ENCODE measurements at regions not wholly inside any gene's neighbourhood (a gene's known extent, or its start where the extent isn't known, plus 50 kb on each side); places are given as distances from the start of the nearest gene placed in this dataset.
A peak's percentile ranks its signal among the peaks of the same experiment; 100 is the strongest.

DNA sequence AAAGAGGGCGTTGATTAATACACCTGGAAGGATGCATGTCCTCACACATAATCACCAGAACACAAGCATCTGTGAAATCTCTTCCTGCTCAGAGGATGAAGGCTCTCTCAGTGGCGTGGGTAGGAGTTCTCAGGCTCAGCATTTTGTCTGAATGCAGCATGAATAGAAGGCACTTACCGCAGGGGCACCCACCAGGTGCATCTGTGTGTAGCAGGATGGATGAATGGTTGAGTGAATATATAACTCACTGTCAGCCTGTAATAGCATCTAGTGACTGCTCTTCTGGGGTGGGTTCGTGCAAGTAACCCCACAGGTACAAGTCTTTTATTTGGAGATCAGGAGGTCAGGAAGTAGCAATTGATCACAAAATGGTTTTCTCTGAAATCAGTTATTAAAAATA is 143.0 kb downstream of the SQOR start:
- no peak for TF ChIP-seq TAF1 (IDR thresholded peaks at IDR 0.05; ENCODE audit: low read depth, low read length)
- no peak for TF ChIP-seq POLR2A (IDR thresholded peaks at IDR 0.05; ENCODE audit: low read depth, low read length)
- no peak for TF ChIP-seq POLR2AphosphoS5 (IDR thresholded peaks at IDR 0.05; ENCODE audit: low read depth, low read length)
- TF ChIP-seq SPI1 (IDR thresholded peaks at IDR 0.05; ENCODE audit: low read depth, low read length) = no peak
- DNase-seq (ENCODE audit: insufficient read length, low spot score) (no peak), FAIRE-seq (no peak)

DNA sequence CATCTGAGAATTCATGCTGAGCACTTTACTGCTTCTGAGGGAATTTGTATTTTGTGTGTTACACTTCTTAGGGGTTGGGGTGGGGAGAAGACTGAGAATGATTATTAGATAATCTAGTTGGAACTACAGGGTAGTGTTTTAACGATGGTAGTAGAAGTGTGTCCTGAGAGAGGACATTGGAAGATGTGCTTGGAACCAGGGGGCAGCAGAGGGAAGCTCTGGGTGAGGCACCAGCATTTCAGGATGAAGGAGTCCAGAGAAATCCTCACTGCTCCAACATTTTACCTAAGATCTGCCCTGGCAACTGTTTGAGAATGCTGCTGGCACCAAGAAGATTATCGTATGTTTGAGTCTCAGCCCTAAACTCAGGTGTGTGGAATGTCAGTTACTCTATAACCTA is 145.5 kb downstream of the SQOR start:
- no peak for DNase-seq (ENCODE audit: insufficient read length, low spot score)
- TF ChIP-seq TAF1 (IDR thresholded peaks at IDR 0.05; ENCODE audit: low read depth, low read length) (no peak), POU2F2 (IDR thresholded peaks at IDR 0.05; ENCODE audit: low read depth, low read length) (no peak), PAX5 (IDR thresholded peaks at IDR 0.05; ENCODE audit: insufficient read depth, low read length, severe bottlenecking) (no peak), SPI1 (IDR thresholded peaks at IDR 0.05; ENCODE audit: low read depth, low read length) (no peak)
- no peak for FAIRE-seq

DNA sequence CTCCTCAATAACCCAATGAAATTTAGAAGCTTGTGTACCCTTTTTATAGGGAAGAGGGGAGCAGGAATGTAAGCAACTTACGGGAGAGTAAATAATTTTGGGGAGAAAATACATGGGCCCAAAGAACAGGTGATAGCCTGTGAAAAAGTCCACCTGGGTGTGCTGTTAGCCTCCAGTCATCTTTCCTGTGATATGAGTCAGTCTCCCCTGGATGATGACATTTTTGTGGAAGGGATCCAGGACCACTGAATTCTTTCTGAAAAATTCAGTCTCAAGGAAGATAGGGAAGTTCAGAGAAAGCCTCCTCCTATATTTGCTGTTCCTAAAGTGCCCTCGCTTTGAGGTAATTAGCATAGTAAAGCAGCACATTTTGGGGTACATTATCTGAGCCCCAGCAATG is 149.8 kb downstream of the SQOR start:
- no peak for TF ChIP-seq POLR2AphosphoS5 (IDR thresholded peaks at IDR 0.05; ENCODE audit: low read depth, low read length)
- no peak for TF ChIP-seq SPI1 (IDR thresholded peaks at IDR 0.05; ENCODE audit: low read depth, low read length)
- TF ChIP-seq PAX5 (IDR thresholded peaks at IDR 0.05; ENCODE audit: insufficient read depth, low read length, severe bottlenecking) = no peak
- no peak for TF ChIP-seq TAF1 (IDR thresholded peaks at IDR 0.05; ENCODE audit: low read depth, low read length)
- TF ChIP-seq POLR2A (IDR thresholded peaks at IDR 0.05; ENCODE audit: low read depth, low read length) = no peak
- TF ChIP-seq POU2F2 (IDR thresholded peaks at IDR 0.05; ENCODE audit: low read depth, low read length) = no peak
- DNase-seq (ENCODE audit: insufficient read length, low spot score) (no peak), FAIRE-seq (no peak)

DNA sequence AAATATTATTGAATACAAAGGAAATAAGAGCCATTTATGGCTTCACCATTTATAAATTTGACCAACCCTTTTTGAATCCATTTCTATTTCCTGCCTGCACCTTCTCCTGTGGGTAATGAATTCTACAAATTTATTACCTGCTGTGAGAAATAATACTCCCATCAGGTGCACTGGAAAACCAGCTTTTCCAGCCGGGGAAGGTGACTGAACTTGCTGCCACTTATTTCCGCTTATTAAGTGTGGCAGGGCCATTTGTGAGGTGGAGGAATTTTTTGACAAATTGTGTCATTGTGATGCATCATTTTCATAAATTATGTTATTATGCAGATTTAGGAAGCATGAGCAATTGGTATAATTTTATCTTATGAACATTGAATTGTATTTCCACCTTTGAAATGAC is 151.1 kb downstream of the SQOR start:
- no peak for TF ChIP-seq POLR2A (IDR thresholded peaks at IDR 0.05; ENCODE audit: low read depth, low read length)
- TF ChIP-seq SPI1 (IDR thresholded peaks at IDR 0.05; ENCODE audit: low read depth, low read length) = no peak
- no peak for TF ChIP-seq PAX5 (IDR thresholded peaks at IDR 0.05; ENCODE audit: insufficient read depth, low read length, severe bottlenecking)
- no peak for TF ChIP-seq TAF1 (IDR thresholded peaks at IDR 0.05; ENCODE audit: low read depth, low read length)
- no peak for TF ChIP-seq POLR2AphosphoS5 (IDR thresholded peaks at IDR 0.05; ENCODE audit: low read depth, low read length)
- TF ChIP-seq POU2F2 (IDR thresholded peaks at IDR 0.05; ENCODE audit: low read depth, low read length) = no peak
- no peak for DNase-seq (ENCODE audit: insufficient read length, low spot score)
- no peak for FAIRE-seq

DNA sequence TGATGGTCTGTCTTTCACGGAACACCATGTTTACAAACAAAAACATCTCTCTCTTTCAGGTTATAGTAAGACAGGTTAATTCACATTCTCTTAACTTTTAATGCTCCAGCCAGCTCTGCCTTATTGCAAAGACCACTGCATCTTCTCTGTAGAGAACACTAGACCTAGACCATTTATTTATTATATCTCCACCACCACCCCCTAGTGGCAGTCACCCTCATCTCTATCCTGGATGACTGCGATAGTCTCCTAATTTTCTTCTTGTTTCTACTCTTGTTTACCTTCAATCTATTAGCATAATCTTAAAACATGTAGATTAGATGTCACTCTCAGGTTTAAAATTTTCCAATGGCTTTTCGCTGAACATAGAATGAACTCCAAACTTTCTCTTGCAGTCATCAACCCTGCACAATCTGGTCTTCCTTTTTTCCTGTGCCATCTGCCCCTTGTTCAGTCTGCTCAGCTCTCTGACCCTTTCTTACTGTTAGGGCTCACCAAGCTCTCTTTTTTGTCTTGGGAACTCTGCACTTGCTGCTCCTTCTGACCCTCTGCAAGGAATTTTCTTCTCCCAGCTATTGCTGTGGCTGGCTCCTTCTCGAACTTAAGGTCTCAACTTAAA is 155.6 kb downstream of the SQOR start:
- FAIRE-seq (no peak), DNase-seq (ENCODE audit: insufficient read length, low spot score) (peak; percentile 10)
- TF ChIP-seq POLR2AphosphoS5 (IDR thresholded peaks at IDR 0.05; ENCODE audit: low read depth, low read length) (no peak), POLR2A (IDR thresholded peaks at IDR 0.05; ENCODE audit: low read depth, low read length) (no peak), POU2F2 (IDR thresholded peaks at IDR 0.05; ENCODE audit: low read depth, low read length) (no peak), SPI1 (IDR thresholded peaks at IDR 0.05; ENCODE audit: low read depth, low read length) (no peak), PAX5 (IDR thresholded peaks at IDR 0.05; ENCODE audit: insufficient read depth, low read length, severe bottlenecking) (no peak), TAF1 (IDR thresholded peaks at IDR 0.05; ENCODE audit: low read depth, low read length) (no peak)

DNA sequence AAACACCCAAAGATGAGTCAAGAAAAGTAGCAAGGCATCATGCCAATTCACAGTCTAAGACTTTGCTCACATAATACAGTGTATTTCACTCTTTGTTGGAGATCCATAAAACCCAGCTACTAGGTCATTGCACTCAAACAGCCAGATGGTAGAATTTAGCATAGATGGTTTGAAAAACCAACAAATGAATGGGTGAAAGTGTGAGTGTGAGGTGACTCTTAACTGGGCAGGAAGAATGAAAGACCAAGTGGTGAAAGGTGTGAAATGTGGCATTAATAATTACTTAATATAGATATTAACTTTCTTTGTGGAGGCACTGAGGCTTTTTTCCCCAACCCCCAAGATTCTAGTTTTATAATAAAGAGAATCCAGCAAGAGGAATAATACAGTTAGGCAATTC is 159.5 kb downstream of the SQOR start:
- no peak for FAIRE-seq

DNA sequence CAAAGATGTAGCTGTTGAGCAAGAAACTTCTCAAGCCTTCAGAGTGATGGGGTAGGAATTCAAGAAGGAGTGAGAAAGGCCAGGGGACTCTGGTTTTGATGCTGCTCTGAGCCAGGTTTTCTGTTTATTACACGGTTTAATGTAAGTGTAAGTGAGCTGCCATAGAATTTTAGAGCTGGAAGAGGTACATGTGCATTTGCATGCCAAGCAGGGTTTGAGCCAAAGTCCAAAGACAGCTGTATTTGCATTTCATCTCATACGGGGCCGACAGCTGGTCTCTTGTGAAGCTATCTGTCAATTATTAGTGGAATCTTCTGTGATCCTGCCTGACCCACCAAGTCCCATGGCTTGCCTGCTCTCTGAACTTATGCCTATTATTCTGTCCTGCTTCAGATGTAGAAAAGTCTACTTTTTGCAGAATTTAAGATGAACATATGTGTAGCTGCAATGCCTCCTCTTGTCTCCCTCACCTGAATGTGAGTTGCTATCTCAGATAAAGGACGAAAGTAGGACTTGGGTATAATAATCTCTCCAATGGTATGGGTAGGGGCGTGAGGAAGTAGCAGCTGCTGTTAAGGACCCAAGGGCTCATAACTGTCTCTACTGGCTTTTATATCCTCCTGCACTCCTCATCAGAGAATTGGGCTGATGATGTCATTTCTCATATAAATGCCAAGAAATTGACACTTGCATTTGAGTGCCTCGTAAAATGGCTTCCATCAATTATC is 160.0 kb downstream of the SQOR start:
- TF ChIP-seq POLR2A (IDR thresholded peaks at IDR 0.05; ENCODE audit: low read depth, low read length) (no peak), SPI1 (IDR thresholded peaks at IDR 0.05; ENCODE audit: low read depth, low read length) (no peak), POU2F2 (IDR thresholded peaks at IDR 0.05; ENCODE audit: low read depth, low read length) (no peak), PAX5 (IDR thresholded peaks at IDR 0.05; ENCODE audit: insufficient read depth, low read length, severe bottlenecking) (no peak), POLR2AphosphoS5 (IDR thresholded peaks at IDR 0.05; ENCODE audit: low read depth, low read length) (no peak), TAF1 (IDR thresholded peaks at IDR 0.05; ENCODE audit: low read depth, low read length) (no peak)
- no peak for DNase-seq (ENCODE audit: insufficient read length, low spot score)
- no peak for FAIRE-seq

More for the DNA sequence above, 159.5 kb downstream of the SQOR start:
- no peak for DNase-seq (ENCODE audit: insufficient read length, low spot score)
- TF ChIP-seq POLR2A (IDR thresholded peaks at IDR 0.05; ENCODE audit: low read depth, low read length) (no peak), PAX5 (IDR thresholded peaks at IDR 0.05; ENCODE audit: insufficient read depth, low read length, severe bottlenecking) (no peak), POU2F2 (IDR thresholded peaks at IDR 0.05; ENCODE audit: low read depth, low read length) (no peak), TAF1 (IDR thresholded peaks at IDR 0.05; ENCODE audit: low read depth, low read length) (no peak)

DNA sequence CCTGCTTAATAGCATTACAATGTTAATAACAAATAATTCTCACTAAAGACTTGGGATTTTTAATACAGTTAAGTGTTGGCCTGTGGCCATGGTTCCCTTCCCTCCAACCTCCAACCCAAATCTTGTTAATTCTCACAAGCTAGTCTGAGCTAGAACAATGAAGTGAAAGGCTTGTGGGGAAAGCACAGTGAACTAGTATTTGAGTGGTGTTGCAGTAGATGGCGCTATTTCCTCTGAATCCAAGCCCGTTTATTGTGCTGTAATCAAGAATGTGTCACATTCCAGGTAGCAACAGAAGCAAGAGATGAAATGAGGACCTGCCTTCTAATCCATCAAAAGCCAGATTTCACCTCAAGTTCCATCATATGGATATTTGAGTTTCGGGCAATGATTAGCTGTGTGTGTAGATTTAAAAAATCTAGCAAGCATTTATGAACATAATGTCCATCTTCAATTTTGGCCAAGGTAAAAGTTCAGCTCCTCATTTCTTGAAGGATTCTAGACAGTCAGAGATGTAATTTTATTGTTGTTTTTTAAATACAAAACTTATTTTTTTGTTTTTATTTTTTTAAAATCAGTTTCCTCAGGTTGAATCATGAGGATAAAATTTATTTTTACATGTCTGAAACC is 160.7 kb downstream of the SQOR start:
- TF ChIP-seq SPI1 (IDR thresholded peaks at IDR 0.05; ENCODE audit: low read depth, low read length) = no peak
- TF ChIP-seq PAX5 (IDR thresholded peaks at IDR 0.05; ENCODE audit: insufficient read depth, low read length, severe bottlenecking) = no peak
- TF ChIP-seq POLR2A (IDR thresholded peaks at IDR 0.05; ENCODE audit: low read depth, low read length) = no peak
- no peak for TF ChIP-seq TAF1 (IDR thresholded peaks at IDR 0.05; ENCODE audit: low read depth, low read length)
- no peak for TF ChIP-seq POLR2AphosphoS5 (IDR thresholded peaks at IDR 0.05; ENCODE audit: low read depth, low read length)
- no peak for TF ChIP-seq POU2F2 (IDR thresholded peaks at IDR 0.05; ENCODE audit: low read depth, low read length)
- FAIRE-seq (peak; percentile 77), DNase-seq (ENCODE audit: insufficient read length, low spot score) (no peak)

DNA sequence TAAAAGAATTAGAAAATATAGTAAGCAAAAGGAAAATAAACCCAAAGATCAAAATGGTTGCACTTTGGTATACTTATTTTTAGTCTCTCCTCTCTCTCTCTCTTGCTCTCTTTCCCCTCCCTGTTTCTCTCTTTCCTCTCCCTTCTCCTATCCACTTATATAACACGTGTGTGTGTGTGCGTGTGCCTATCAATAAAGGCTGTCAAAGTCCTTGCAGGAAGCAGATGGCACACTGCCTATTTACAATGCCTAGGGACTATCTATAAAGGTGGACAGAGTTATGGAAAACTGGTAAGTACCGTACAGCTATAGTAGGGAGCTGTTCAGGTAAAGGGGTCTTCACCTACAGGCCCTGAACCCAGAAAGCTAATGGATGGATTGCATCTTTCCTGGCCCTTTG is 161.6 kb downstream of the SQOR start:
- DNase-seq (ENCODE audit: insufficient read length, low spot score) = no peak
- TF ChIP-seq TAF1 (IDR thresholded peaks at IDR 0.05; ENCODE audit: low read depth, low read length) (no peak), PAX5 (IDR thresholded peaks at IDR 0.05; ENCODE audit: insufficient read depth, low read length, severe bottlenecking) (no peak), POLR2AphosphoS5 (IDR thresholded peaks at IDR 0.05; ENCODE audit: low read depth, low read length) (no peak), SPI1 (IDR thresholded peaks at IDR 0.05; ENCODE audit: low read depth, low read length) (no peak), POU2F2 (IDR thresholded peaks at IDR 0.05; ENCODE audit: low read depth, low read length) (no peak), POLR2A (IDR thresholded peaks at IDR 0.05; ENCODE audit: low read depth, low read length) (no peak)
- no peak for FAIRE-seq
